GM18868 (cell line): ENCODE measurements at regions not wholly inside any gene's neighbourhood (a gene's known extent, or its start where the extent isn't known, plus 50 kb on each side); places are given as distances from the start of the nearest gene placed in this dataset.
"Not testable (repeated sequence)": the region's sequence is repeated elsewhere in the genome, so short reads cannot be mapped to it uniquely, and the experiment has no call there.

Experiments used
- ATAC-seq: cut with Tn5 transposase; IDR thresholded peaks from one replicate; pipeline ENCODE4 v1.9.1; 2021; ENCODE audit warnings: mild to moderate bottlenecking, moderate library complexity; ENCODE audit not compliant: unreplicated experiment

DNA sequence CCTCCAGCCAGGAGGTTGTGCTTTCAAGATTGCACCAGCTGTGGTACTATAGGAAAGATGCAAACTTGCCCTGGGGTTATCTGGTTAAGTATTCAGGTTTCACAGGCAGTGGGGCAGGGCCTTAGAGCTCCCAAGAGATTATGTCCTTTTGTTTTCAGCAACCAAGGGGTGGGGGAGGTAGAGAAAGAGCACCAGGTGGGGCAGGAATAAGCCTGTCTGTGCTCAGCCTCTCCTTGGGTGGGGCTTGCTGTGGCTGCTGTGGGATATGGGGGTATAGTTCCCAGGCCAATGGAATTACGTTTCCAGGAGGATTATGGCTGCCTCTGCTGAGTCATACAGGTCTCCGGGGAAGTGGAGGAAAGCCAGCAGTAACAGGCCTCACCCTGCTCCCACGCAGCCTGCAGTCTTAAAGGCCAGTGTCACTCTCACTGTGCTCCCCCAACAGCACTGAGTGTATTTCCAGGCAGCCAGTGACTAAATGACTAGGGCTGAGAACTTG is 508.6 kb downstream of the RWDD3 start:
- peak; percentile 46 for ATAC-seq

DNA sequence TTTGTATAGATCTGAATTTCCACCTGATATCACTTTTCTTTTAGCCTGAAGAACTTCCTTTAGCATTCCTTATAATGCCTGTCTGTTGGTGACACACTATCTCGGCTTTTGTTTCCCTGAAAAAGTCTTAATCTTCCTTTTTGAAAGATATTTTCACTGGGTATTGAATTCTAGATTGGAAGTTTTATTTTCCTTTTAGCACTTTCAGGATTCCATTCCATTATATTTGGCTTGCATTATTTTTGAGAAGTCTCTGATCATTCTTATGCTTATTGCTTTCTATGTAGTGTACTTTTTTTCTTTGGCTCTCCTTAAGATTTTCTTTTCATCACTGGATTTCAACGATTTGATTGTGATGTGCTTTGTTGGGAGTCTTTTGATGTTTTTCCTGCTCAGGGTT is 510.7 kb downstream of the RWDD3 start:
- ATAC-seq, result no peak

DNA sequence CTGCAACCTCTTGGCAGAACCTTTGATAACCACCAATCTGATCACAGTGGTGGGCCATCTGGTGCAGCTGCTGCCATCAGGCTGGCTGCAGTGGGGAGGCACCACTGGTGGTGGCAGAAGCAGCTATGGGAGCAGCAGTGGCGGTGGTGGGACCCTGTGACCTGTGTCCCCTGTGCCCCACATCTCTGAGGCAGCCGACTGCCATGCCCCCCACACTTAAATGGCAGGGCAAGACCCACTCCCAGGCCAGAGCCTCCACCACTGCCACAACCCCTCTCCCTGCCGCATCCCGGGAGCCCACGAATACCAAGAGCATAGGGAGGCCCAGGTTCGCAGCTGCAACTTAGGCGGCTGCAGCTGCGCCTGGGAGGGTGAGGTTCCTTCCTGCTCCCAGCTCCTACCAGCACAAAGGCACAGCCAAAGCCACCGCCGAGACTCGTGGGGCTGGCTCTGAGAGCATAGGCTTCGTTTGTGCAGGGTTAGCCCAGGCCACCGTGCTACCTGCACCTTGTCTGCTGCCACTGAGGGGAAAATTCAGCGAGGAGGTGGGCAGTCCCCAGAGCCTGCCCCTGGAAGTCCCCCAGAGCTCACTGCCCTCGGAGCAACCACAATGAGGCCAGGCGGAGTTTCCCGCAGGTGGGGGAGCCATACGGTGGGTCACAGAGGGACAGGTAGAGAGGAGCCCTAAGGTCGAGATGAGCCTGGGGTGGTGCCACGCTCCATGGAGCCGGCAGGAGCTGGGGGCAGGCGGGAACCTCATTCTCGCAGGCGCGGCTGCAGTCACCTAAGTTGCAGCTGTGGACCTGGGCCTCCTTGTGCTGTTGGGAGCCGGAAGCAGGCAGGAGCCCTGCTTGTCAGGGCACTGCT is 518.7 kb downstream of the RWDD3 start:
- peak; percentile 43 for ATAC-seq

DNA sequence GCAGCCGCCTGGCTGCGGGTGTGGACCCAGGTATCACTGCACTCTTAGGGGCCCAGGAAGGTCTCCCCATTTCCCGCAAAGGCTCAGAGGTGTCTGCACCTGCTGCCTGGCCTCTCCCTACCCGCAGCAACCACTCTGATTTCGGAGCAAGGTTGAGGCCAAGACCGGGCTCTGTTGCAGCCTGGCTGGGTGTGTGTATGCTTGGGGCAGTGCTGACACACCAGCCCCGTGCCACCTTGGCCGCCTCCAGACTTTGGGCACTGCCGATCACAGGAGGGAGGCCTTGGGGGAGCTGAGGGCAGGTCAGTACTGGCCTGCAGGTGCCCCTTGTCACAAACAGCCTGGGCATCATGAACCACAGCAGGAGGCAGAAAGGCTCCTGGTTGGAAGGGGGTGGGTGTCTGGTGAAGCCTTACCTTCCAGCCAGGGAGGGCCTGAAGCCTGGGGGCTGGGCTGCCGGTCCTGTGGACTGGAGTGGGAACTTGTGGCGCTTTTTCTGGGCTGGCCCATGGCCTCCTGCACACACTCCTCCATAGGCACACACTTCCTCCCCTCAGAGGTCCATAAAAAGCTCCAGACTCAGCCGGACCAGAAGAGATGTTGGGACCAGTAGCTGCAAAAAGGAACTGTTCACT is 519.5 kb downstream of the RWDD3 start:
- ATAC-seq, result no peak

DNA sequence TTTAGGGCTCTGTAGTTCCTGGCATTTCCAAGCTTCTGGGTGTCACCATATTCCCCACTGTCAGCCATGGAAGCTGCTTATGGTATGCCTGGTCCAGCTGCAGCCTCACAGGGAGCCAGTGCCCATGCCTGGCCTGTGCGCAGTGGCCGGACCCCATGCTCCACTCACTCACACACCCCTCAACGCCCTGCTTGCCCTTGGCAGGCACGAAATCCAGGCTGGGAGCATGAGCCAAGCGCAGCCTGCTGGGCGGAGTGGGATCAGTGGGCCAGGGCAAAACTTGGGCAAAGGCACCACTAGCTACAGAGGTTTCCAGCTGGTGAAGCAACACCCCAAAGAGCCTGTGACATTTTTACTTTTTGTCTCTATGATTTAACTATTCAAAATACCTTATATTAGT is 520.4 kb downstream of the RWDD3 start:
- ATAC-seq, result no peak

DNA sequence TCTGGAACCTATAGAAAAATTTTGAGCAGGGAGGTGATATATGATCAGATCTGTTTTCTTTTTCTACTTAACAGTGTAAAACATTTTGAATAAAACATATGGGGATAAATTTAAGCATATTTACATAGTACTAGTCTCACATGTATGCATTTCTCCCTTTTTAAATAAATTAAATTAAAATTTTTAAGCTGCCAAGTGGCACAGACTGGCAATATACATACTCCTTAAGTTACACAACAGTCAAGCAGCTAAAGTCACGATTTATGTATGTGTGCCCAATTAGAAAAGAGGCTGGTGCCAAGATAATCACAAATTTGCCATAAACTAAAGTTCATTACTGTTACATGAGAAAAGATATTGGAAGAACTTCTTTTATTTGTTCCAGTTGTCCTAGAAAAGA is 532.0 kb downstream of the RWDD3 start:
- ATAC-seq, result no peak

DNA sequence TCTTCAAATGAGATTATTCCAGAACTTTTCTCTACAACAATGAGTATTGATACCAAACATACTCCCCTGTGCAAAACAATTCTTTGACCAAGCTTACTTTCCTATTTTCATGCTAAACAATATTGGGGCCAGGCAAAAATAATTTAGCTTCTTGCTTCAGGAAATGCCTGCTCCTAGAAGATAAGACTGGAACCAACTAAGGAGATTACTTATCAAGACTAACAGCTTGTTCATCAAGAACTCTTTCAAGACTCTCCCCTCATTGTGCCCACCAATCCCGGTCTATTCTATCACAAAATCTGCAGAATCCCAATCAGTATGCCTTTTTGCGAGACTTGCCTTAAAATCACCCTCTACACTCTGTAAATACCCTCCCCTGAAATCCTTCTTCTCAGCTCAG is 536.6 kb downstream of the RWDD3 start:
- no peak for ATAC-seq

DNA sequence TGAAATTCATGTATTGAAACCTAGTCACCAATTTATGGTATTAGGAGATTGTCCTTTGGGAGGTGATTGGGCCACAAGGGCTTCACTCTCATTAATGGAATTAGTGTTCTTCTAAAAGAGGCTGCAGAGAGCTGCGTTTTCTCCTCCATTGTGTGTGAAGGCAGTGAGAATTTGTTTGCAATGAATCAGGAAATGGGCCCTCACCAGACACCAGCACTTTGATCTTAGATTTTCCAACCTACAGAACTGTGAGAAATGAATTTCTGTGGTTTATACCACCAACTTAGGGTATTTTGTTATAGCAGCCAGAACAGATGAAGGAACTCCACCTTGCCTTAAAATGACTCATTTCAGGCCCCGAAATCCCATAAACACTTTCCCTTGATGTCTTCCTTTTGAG is 544.2 kb downstream of the RWDD3 start:
- peak; percentile 68 for ATAC-seq

DNA sequence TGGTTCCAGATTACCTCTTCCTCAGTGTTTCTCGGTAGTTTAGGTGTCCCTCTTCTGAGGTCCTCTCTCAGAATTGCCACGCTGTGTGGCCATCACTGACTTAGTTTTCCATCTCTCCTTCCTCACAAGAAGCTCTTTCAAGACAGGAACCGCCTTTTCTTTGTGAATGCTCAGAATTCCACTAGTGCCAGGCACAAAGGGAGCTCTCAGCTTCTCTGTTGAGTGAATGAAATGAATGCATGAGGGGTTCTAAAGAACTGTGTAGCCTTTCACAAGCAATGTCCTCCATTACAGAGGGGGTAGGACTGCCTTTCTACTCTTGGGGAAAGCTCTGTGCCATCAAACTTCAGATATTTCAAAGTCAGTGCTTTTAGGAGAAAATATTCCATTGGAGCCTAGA is 546.8 kb downstream of the RWDD3 start:
- ATAC-seq, result no peak

DNA sequence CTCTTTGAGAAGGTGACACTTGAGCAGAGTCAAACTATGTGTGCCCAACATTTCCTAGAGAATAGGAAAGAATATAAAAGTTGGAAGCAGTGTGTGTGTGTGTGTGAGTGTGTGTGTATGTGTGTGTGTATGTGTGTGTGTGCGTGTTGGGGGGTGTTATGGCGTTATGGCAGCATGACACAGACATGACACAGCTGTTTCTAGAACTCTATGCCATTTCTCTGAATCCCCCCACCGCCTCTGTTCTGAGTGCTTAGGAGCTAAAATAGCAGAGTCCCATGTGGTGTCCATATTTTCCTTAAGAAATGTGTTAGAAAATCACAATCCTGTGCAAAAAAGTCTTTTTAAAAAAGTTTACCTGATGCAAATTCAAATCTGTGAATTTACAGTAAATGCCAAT is 556.1 kb downstream of the RWDD3 start:
- no peak for ATAC-seq

DNA sequence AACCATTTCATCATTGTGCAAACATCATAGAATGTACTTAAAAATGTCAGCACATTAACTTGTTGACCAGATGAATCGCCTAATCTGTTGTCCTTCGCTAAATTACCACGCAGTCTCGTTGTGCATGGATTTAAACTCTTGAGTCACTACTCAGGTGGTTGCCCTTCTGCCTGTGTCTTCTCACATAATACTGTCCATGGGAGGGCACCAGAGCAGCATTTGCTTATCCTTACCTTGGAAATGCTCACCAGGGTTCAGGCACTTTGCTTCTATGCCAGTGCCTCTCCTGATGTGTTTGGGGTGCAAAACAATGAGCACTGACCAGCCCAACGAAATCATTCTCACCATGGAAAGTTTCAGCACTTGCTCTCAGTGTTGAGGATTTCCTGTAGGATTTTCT is 559.9 kb downstream of the RWDD3 start:
- no peak for ATAC-seq

DNA sequence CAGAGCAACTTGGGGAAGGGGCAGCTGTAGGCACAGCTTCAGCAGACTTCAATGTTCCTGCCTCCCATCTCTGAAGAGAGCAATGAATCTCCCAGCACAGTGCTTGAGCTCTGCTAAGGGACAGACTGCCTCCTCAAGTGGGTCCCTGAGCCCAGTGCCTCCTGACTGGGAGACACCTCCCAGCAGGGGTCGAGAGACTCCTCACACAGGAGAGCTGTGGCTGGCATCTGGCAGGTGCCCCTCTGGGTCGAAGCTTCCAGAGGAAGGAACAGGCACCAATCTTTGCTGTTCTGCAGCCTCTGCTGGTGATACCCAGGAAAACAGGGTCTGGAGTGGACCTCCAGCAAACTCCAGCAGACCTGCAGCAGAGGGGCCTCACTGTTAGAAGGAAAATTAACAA is 563.8 kb downstream of the RWDD3 start:
- ATAC-seq, result not testable (repeated sequence)

DNA sequence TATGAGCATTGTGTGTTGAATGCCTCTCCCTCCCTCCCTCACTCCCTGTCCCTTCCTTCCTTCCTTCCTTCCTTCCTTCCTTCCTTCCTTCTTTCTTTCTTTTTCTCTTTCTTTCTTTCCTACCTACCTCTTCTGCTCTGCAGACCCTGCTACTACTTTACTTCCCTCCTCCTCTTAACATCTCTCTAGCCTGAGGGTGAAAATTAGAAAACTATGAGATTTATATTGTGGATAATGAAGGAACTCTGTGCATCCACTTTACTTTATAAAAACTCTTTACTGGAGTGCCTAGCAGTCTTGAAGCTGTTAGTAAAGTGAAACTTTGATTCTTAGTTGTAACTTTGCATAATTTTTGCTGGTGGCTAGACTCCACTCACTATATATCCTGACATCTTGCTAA is 572.2 kb downstream of the RWDD3 start:
- no peak for ATAC-seq

DNA sequence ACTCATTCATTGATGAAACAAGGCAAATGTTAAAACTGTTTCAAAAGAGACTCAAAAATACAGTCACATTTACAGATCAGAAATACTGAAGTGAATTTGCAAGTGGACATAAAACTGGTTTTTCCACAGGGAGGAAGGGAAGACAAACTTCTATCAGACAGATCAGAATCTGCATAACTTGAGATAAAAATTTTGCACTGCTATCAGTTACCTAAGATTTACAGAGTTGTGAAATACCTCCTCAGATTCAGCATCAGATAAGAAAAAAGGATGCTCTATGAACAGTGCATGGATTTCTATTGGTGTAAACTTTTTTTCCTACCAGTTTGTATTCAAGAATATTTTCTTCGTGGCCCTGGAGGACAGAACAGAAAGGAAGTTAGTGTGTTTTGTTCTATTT is 575.4 kb downstream of the RWDD3 start:
- no peak for ATAC-seq

DNA sequence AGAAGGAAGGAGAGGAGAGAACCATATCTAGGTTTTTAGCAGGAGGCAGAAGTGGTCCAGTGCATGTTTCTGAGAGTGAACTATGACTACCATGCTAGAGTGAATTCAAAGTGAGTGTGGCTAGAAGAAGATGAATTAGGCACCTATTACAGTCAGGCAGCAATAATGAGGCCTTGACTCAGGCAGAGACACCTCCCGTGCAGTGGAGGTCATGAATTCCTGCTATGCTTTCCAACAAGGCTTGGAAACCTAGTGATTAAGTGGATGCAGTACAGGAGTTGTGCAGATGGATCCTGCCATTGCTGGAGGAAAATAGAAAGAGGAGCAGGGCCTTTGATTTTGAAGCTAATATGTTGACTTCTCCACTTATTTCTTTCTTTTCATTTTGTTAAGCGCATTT is 581.5 kb downstream of the RWDD3 start:
- ATAC-seq, result no peak

DNA sequence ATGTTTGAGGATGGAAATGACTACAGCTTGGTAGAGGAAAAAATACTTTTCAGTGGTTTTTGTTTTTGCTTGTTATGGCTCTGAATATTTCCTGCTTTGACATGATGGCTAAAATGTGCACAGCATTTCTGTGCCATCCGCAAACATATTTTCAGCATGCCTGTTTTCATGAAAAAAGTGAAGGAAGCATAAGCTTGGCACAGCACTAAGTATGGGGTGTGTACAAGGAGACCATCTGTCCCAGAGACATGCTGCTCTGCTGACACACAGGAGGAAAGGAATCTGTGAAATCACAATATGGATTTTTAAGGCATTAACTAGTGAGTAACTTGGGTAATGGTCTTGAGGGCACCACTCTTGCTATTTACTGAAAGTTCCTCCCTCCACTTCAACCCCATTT is 595.5 kb downstream of the RWDD3 start:
- no peak for ATAC-seq

DNA sequence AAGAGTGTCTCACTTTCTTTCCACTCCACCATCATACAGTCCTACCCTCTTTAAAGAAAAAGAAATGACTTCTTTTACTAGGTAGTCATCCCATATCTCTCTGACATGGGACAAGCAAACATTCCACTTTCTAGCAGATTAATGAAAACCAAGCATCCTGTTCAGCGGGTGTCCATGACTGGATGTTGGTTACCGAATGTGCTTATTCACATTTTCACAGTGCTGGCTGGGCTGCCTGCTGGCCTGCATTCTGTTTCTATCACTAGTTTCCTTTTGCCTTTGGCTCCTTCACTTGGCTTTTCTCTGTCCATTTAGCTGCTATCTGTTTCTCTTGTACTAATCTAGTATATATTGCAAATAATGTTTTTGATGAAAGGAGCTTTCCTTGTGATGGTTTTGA is 598.4 kb downstream of the RWDD3 start:
- ATAC-seq, result no peak

DNA sequence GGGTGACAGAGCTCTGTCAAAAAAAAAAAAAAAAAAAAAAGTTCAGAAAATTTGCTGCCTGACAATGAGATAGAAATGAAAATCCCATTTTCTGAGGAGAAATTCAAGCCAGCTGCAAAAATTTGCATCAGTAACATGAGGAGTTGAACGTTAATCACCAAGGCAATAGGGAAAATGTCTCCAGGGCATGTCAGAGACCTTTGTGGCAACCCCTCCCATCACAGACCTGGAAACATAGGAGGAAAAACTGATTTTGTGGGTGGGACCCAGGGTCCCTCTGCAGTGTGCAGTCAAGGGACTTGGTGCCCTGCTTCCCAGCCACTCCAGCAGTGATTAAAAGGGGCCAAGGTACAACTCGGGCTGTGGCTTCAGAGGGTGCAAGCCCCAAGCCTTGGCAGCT is 615.4 kb downstream of the RWDD3 start:
- ATAC-seq, result no peak

DNA sequence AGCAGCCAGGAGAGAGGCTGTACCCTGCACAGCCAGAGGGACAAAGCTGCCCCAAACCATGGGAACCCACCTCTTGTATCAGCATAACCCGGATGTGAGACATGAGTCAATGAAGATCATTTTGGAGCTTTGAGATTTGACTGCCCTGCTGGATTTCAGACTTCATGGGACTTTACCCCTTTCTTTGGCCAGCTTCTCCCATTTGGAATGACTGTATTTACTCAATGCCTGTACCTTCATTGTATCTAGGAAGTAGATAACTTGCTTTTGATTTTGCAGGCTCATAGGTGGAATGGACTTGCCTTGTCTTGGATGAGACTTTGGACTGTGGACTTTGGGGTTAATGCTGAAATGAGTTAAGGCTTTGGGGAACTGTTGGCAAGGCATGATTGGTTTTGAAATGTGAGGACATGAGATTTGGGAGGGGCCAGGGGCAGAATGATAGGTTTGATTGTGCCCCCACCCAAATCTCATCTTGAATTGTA is 616.2 kb downstream of the RWDD3 start:
- ATAC-seq, result no peak

DNA sequence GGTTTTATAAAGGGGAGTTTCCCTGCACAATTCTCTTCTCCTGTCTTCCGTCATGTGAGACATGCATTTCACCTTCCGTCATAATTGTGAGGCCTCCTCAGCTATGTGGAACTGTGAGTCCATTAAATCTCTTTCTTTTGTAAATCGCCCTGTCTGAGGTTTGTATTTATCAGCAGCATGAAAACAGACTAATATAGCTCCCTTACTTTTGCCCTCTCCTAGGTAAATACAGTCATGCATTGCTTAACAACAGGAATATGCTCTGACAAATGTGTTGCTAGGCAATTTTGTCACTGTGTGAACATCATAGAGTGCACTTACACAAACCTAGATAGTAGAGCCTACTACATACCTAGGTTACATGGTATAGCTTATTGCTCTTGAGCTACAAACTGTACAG is 616.8 kb downstream of the RWDD3 start:
- ATAC-seq, result no peak

DNA sequence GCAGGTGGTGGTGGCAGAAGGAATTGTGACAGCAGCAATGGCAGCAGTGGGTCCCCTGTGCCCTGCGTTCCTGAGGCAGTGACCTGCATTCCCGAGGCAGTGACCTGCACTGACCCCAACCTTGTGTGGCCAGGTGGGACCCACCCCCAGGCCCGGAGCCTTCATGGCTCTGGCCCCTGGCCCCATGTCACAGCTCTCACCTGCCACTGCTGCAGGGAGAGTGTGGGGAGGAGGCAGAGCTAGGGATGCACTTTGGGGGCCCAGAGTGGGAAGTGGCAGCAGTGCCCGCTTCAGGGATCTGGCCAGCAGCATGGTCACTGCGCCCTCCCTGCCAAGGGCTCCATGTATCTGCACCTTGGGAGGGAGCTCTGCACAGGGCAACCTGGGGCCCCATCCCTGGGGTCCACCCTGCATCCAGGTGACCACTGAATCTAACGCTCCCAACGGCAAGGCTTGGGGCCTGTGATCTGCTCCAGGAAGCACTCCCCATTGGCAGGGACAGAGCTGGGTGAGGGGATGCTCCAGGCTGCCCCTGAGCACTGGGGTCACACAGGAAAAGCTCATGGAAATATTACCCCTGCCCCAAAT is 618.6 kb downstream of the RWDD3 start:
- no peak for ATAC-seq

DNA sequence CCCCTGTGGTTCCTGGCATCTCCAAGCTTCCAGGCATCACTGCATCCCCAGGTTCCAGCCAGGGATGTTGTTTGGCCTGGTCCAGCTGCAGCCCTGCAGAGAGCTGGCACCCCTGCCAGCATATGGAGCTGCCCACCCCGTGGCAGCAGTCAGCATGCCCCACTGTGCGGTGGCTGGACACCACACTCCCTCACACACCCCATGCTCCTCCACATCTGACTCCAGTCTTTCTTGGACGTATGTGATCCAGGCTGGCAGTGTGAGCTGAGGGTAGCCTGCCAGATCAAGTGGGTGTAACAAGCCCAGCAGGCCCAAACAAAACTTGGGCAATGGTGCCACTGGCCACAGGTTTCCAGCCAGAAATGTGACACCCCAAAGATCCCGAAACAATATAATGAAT is 620.4 kb downstream of the RWDD3 start:
- ATAC-seq, result no peak
